Ovary (tissue), 7 donors: ENCODE measurements at regions not wholly inside any gene's neighbourhood (a gene's known extent, or its start where the extent isn't known, plus 50 kb on each side); places are given as distances from the start of the nearest gene placed in this dataset.

Experiments used
- DNase-seq, 5 donors: peaks; one replicate each; pipeline ENCODE4 v3.0.0-alpha.2; 2019 to 2020
- H3K27ac ChIP-seq, 2 donors: fragments of 200-600 bp; one replicate each; pipeline versions ENCODE4 v1.5.1 to v1.8.0; 2019 to 2022
- H3K27me3 ChIP-seq: fragments of 200-600 bp; one replicate; pipeline ENCODE4 v1.8.0; 2022
- H3K36me3 ChIP-seq: fragments of 200-600 bp; sonication (generic); one replicate; pipeline ENCODE4 v1.5.1; 2019
- H3K4me1 ChIP-seq: one replicate; pipeline ENCODE4 v1.8.1; 2013; ENCODE audit warnings: mild to moderate bottlenecking, moderate library complexity; ENCODE audit not compliant: insufficient read depth
- H3K4me3 ChIP-seq: fragments of 200-600 bp; sonication (generic); one replicate; pipeline ENCODE4 v1.5.1; 2017
- H3K9me3 ChIP-seq, 2 donors: fragments of 200-600 bp in 1 of 2; sonication (generic) in 1 of 2; one replicate each; pipeline versions ENCODE4 v1.5.1 to v1.8.1; 2013 to 2019; ENCODE audit warnings: mild to moderate bottlenecking in 1 of 2, moderate library complexity in 1 of 2
- CTCF ChIP-seq, 3 donors: fragments of 450-650 bp in 2 of 3; fragments of 200-600 bp in 1 of 3; IDR thresholded peaks; one replicate each; pipeline versions ENCODE4 v1.5.1 to v1.8.0; 2016 to 2022; ENCODE audit warnings: antibody characterized with exemption in 3 of 3, mild to moderate bottlenecking in 1 of 3
- EP300 ChIP-seq: sonication (generic); formaldehyde crosslinking; IDR thresholded peaks from one replicate; pipeline ENCODE4 v1.6.1; 2017; ENCODE audit warnings: antibody characterized with exemption
- POLR2A ChIP-seq: fragments of 450-650 bp; IDR thresholded peaks from one replicate; pipeline ENCODE4 v1.6.1; 2017; ENCODE audit warnings: antibody characterized with exemption, mild to moderate bottlenecking, moderate library complexity
- WGBS, 3 donors: extraction: QIAGEN DNeasy Blood & Tissue Kit in 1 of 3; methylation state at CpG; one replicate each; pipeline versions ENCODE4 v1.1.5 to v1.1.7; 2013 to 2017; 5-methylcytosine and 5-hydroxymethylcytosine counted together
- intact Hi-C, 4 donors: fragments of 100-400 bp; cut with DNase I; formaldehyde crosslinking; loops; one replicate each; pipeline versions ENCODE4 v1.11.0 to v1.15.1; 2022 to 2023
- donor health status: DM: no; HTN: no; CAD: no; lungs with moderate emphysema.
- donor health status: DM: no; HTN: no; CAD: no.
- donor health status: Bipolar disorder and iron deficiency.
- donor health status: DM: no; HTN: no; CAD: no.
- donor health status: DM: yes; HTN: yes; CAD: no.

- no peaks in the 10 kb centered on the region for H3K9me3 ChIP-seq
- intact Hi-C loops, result no loop called here
- WGBS, 3 donors, result 58 to 74% (median 64%) methylated on average over 3 of the region's 3 CpGs
- H3K27me3 ChIP-seq, result no peaks in the 10 kb centered on the region
- no peak for DNase-seq
- H3K4me1 ChIP-seq, result no peaks in the 10 kb centered on the region
- no peak overlapping the region for H3K27ac ChIP-seq
- no peak overlapping the region for H3K4me3 ChIP-seq
- H3K36me3 ChIP-seq, result no peaks in the 10 kb centered on the region
- TF ChIP-seq CTCF (IDR thresholded peaks at IDR 0.05), result no peak
- TF ChIP-seq EP300, result no peak
- no peak for TF ChIP-seq POLR2A
These were observed 873.4 kb upstream of the CDH8 start for GRCh38 chr16:62909597-62909996.

DNA sequence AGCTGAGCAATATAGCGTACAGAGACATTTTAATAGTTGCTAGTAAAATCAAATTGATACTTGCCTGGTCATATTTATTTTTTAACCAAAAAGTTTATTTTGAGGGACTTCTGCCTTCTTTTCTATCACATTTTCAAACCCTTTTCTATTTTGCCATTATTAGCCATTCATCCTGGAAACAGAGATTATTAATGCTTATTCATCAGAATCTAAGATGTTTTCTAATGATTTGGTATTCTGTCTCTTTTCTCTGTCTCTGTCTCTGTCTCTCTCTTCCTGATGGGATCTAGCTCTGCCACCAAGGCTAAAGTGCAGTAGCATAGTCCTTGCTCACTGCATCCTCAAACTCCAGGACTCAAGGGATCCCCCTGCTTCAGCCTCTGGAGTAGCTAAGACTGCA is 871.3 kb upstream of the CDH8 start:
- DNase-seq, result no peak
- Histone ChIP-seq H3K27ac (no peak overlapping the region), H3K36me3 (no peaks in the 10 kb centered on the region), H3K9me3 (no peaks in the 10 kb centered on the region), H3K4me3 (no peak overlapping the region), H3K27me3 (no peaks in the 10 kb centered on the region), H3K4me1 (no peaks in the 10 kb centered on the region)
- 90 to 94% (median 91%) methylated on average over 1 of the region's 1 CpG for WGBS, 3 donors
- intact Hi-C loops, result no loop called here
- no peak for TF ChIP-seq CTCF (IDR thresholded peaks at IDR 0.05)

DNA sequence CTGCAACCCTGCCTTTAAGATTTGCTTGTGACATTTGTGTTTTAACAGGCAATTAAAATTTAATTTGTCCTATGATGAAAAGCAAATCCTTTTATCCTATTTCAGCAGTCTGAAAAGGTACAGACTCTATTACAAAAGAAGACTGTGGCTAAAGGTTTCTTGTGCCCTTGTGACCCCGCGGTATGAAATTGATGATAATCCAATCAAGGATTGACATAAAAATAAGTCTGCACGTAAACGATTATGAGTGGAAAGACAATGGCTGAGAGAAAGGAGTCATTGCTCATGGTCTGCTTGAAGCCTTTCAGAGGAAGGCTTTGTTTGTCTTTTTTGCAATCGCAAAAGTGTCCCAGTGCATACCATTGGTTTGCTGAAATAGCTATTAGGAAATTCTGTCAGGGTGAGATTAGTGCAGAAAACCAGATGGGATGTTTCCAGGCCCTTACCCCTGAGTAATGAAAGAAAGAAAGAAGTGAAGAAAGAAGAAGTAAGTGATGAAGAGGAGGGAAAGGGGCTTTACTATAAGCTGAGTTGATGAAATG is 867.8 kb upstream of the CDH8 start:
- Histone ChIP-seq H3K27ac (no peak overlapping the region), H3K4me3 (no peak overlapping the region), H3K36me3 (no peaks in the 10 kb centered on the region), H3K27me3 (no peaks in the 10 kb centered on the region), H3K9me3 (no peaks in the 10 kb centered on the region), H3K4me1 (no peaks in the 10 kb centered on the region)
- DNase-seq, result no peak
- 87 to 88% (median 87%) methylated on average over 5 of the region's 5 CpGs for WGBS, 3 donors
- intact Hi-C loops, result no loop called here
- TF ChIP-seq EP300, result no peak
- TF ChIP-seq POLR2A, result no peak
- no peak for TF ChIP-seq CTCF (IDR thresholded peaks at IDR 0.05)

DNA sequence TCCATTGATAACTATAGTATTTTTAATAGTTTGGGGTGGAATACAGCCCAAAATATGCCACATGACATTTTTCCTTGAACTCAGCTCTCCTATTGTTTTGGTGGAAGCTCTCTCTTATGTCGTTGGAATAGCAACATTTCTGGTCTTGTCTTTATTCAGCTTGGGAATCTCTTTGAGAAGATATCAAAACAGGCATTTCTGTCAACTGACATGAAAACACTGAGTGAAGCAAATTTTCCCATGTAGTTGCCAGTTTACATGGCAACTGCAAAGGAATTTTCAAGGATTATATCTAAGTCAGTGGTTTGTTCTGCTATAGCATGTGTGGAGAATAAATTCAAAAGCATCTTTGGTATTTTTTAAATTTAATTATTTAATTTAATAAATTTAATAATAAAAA is 863.5 kb upstream of the CDH8 start:
- TF ChIP-seq POLR2A (no peak), EP300 (no peak), CTCF (IDR thresholded peaks at IDR 0.05) (no peak)
- WGBS, 3 donors, result 68 to 85% (median 69%) methylated on average over 1 of the region's 1 CpG
- DNase-seq, result no peak
- Histone ChIP-seq H3K27me3 (no peaks in the 10 kb centered on the region), H3K4me3 (no peak overlapping the region), H3K36me3 (no peaks in the 10 kb centered on the region), H3K27ac (no peak overlapping the region), H3K9me3 (no peaks in the 10 kb centered on the region), H3K4me1 (no peaks in the 10 kb centered on the region)
- intact Hi-C loops, result no loop called here

GRCh38 chr16:62889097-62889496 is 852.9 kb upstream of the CDH8 start:
- no peaks in the 10 kb centered on the region for H3K4me1 ChIP-seq
- no peak for DNase-seq
- no peaks in the 10 kb centered on the region for H3K9me3 ChIP-seq
- peaks cover 4% of the 10 kb centered on the region for H3K27me3 ChIP-seq
- intact Hi-C loops, result no loop called here
- TF ChIP-seq POLR2A, result no peak
- no peak for TF ChIP-seq CTCF (IDR thresholded peaks at IDR 0.05)
- TF ChIP-seq EP300, result no peak
- no peak overlapping the region for H3K27ac ChIP-seq
- no peak overlapping the region for H3K4me3 ChIP-seq
- WGBS, 3 donors, result 94 to 97% (median 96%) methylated on average over 2 of the region's 2 CpGs
- H3K36me3 ChIP-seq, result no peaks in the 10 kb centered on the region
